Adrenal gland (tissue), 5 donors: ENCODE measurements at regions not wholly inside any gene's neighbourhood (a gene's known extent, or its start where the extent isn't known, plus 50 kb on each side); places are given as distances from the start of the nearest gene placed in this dataset.

Experiments
- POLR2A ChIP-seq, 2 donors: fragments of 450-650 bp; IDR thresholded peaks; one replicate each; pipeline ENCODE4 v1.6.1; 2017; ENCODE audit warnings: antibody characterized with exemption in 2 of 2, mild to moderate bottlenecking in 2 of 2, moderate library complexity in 1 of 2
- TF ChIP-seq, protein P1 (sequence below), 6 experiments: fragments of 450-650 bp in 4 of 6; fragments of 200-600 bp in 2 of 6; sonication (generic) in 1 of 6; IDR thresholded peaks; 1 replicate in 5 of 6; 2 replicates in 1 of 6; pipeline versions ENCODE4 v1.5.1 to v1.8.0; 2016 to 2021; ENCODE audit warnings: antibody characterized with exemption in 6 of 6, mild to moderate bottlenecking in 2 of 6, moderate library complexity in 1 of 6
- donor health status: DM: no; HTN: no; CAD: no.

DNA sequence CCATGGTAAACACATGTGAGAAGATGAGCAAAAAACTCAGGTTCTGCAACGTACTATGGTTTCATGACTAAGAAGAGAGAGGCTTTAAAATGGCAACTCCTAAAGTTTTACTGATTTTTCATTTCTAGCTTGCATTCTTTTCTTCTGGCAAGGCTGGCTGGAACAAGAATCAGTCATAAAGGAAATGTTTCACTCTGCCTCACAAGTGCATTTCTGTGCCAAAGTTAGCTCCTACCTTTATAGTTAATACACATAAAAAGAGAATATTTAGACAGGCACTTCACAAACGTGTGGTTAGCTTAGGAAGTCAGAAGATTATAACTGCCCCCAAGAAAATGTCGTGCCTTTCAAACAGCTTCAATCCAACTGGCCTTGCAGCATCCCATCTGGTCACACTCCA, 417.1 kb upstream of the CDH11 start:
- no peak for TF ChIP-seq POLR2A (IDR thresholded peaks at IDR 0.05)
- TF ChIP-seq, protein P1, sequence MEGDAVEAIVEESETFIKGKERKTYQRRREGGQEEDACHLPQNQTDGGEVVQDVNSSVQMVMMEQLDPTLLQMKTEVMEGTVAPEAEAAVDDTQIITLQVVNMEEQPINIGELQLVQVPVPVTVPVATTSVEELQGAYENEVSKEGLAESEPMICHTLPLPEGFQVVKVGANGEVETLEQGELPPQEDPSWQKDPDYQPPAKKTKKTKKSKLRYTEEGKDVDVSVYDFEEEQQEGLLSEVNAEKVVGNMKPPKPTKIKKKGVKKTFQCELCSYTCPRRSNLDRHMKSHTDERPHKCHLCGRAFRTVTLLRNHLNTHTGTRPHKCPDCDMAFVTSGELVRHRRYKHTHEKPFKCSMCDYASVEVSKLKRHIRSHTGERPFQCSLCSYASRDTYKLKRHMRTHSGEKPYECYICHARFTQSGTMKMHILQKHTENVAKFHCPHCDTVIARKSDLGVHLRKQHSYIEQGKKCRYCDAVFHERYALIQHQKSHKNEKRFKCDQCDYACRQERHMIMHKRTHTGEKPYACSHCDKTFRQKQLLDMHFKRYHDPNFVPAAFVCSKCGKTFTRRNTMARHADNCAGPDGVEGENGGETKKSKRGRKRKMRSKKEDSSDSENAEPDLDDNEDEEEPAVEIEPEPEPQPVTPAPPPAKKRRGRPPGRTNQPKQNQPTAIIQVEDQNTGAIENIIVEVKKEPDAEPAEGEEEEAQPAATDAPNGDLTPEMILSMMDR (IDR thresholded peaks at IDR 0.05), result no peak
